Stimulated activated naive CD8-positive, alpha-beta T cell treated with anti-CD3 and anti-CD28 coated beads, Interleukin-15, Interleukin-2, amounts not matched to agents 100 U/mL and 50 U/mL, for 24 hours (primary cell): ENCODE measurements at regions not wholly inside any gene's neighbourhood (a gene's known extent, or its start where the extent isn't known, plus 50 kb on each side); places are given as distances from the start of the nearest gene placed in this dataset.
"Not testable (repeated sequence)": the region's sequence is repeated elsewhere in the genome, so short reads cannot be mapped to it uniquely, and the experiment has no call there.

Experiments used
- ATAC-seq: fragments of 150-1000 bp; cut with Tn5 transposase; one replicate; pipeline ENCODE4 v1.10.0; 2021
- DNase-seq: peaks from one replicate; pipeline ENCODE4 v3.0.0; 2021

GRCh38 chr10:33007731-33008381 is 49.8 kb upstream of the ITGB1 start:
- ATAC-seq, DNase-seq: not testable (repeated sequence)
